H9 (cell line): ENCODE measurements at regions not wholly inside any gene's neighbourhood (a gene's known extent, or its start where the extent isn't known, plus 50 kb on each side); places are given as distances from the start of the nearest gene placed in this dataset.

Experiments
- DNase-seq: peaks from one replicate; pipeline ENCODE4 v3.0.0-alpha.2; 2017
- H2AFZ ChIP-seq: one replicate; pipeline ENCODE4 v1.6.1; 2013; ENCODE audit warnings: mild to moderate bottlenecking, low read length, control low read depth, moderate library complexity
- H2AK5ac ChIP-seq: 2 replicates; pipeline ENCODE4 v1.6.1; 2013; ENCODE audit warnings: low read length, control low read depth, mixed read lengths; ENCODE audit not compliant: insufficient read length
- H2BK120ac ChIP-seq: one replicate; pipeline ENCODE4 v1.6.1; 2013; ENCODE audit warnings: low read depth, mild to moderate bottlenecking, low read length, control low read depth, inconsistent platforms; ENCODE audit not compliant: poor library complexity, severe bottlenecking
- H2BK12ac ChIP-seq: 2 replicates; pipeline ENCODE4 v1.6.1; 2013; ENCODE audit warnings: low read length, control low read depth, mixed read lengths, low read depth; ENCODE audit not compliant: insufficient read length
- H2BK15ac ChIP-seq: 2 replicates; pipeline ENCODE4 v1.6.1; 2013; ENCODE audit warnings: low read depth, low read length, control low read depth
- H2BK20ac ChIP-seq: one replicate; pipeline ENCODE4 v1.6.1; 2013; ENCODE audit warnings: low read depth, mild to moderate bottlenecking, low read length, control low read depth, inconsistent platforms; ENCODE audit not compliant: poor library complexity, severe bottlenecking
- H2BK5ac ChIP-seq: 2 replicates; pipeline ENCODE4 v1.6.1; 2013; ENCODE audit warnings: low read length, control low read depth, mixed read lengths; ENCODE audit not compliant: insufficient read length
- H3K14ac ChIP-seq: 2 replicates; pipeline ENCODE4 v1.6.1; 2013; ENCODE audit warnings: low read length, control low read depth; ENCODE audit not compliant: insufficient read depth
- H3K18ac ChIP-seq: 2 replicates; pipeline ENCODE4 v1.6.1; 2013; ENCODE audit warnings: low read depth, mild to moderate bottlenecking, mixed read lengths, low read length, control low read depth; ENCODE audit not compliant: insufficient read length
- H3K23ac ChIP-seq: 2 replicates; pipeline ENCODE4 v1.6.1; 2013; ENCODE audit warnings: low read length, control low read depth, mixed read lengths, low read depth; ENCODE audit not compliant: insufficient read length
- H3K23me2 ChIP-seq: 2 replicates; pipeline ENCODE4 v1.6.1; 2013; ENCODE audit warnings: low read depth, mild to moderate bottlenecking, mixed read lengths, low read length, control low read depth; ENCODE audit not compliant: insufficient read length, poor library complexity, severe bottlenecking
- H3K27ac ChIP-seq: 2 replicates; pipeline ENCODE4 v1.5.1; 2013; ENCODE audit warnings: low read length, control low read depth, mixed read lengths, low read depth; ENCODE audit not compliant: insufficient read length
- H3K27me3 ChIP-seq: 2 replicates; pipeline ENCODE4 v1.6.1; 2013; ENCODE audit warnings: low read length, control low read depth, inconsistent platforms; ENCODE audit not compliant: insufficient read depth
- H3K4ac ChIP-seq: 2 replicates; pipeline ENCODE4 v1.6.1; 2013; ENCODE audit warnings: low read depth, mild to moderate bottlenecking, control low read depth, inconsistent platforms, low read length, moderate library complexity
- H3K4me1 ChIP-seq: 2 replicates; pipeline ENCODE4 v1.6.1; 2013; ENCODE audit warnings: low read length, control low read depth, inconsistent platforms; ENCODE audit not compliant: insufficient read depth
- H3K4me2 ChIP-seq: 2 replicates; pipeline ENCODE4 v1.6.1; 2013; ENCODE audit warnings: low read length, control low read depth, mixed read lengths; ENCODE audit not compliant: insufficient read length, insufficient read depth
- H3K56ac ChIP-seq: 2 replicates; pipeline ENCODE4 v1.6.1; 2013; ENCODE audit warnings: low read depth, mild to moderate bottlenecking, mixed read lengths, low read length, control low read depth; ENCODE audit not compliant: insufficient read length
- H3K79me1 ChIP-seq: 2 replicates; pipeline ENCODE4 v1.6.1; 2013; ENCODE audit warnings: low read depth, mild to moderate bottlenecking, moderate library complexity, low read length, control low read depth, inconsistent platforms; ENCODE audit not compliant: insufficient read depth, poor library complexity, severe bottlenecking
- H3K79me2 ChIP-seq: 2 replicates; pipeline ENCODE4 v1.6.1; 2013; ENCODE audit warnings: low read length, control low read depth, inconsistent platforms; ENCODE audit not compliant: insufficient read depth
- H3K9ac ChIP-seq: 2 replicates; pipeline ENCODE4 v1.6.1; 2013; ENCODE audit warnings: low read length, control low read depth, mixed read lengths; ENCODE audit not compliant: insufficient read length; ENCODE audit errors: extremely low read depth
- H3K9me3 ChIP-seq: one replicate; pipeline ENCODE4 v1.6.1; 2013; ENCODE audit warnings: low read depth, low read length, inconsistent platforms; ENCODE audit not compliant: control insufficient read depth
- H3T11ph ChIP-seq: one replicate; pipeline ENCODE4 v1.6.1; 2013; ENCODE audit warnings: mild to moderate bottlenecking, low read length, control low read depth, inconsistent platforms
- H4K20me1 ChIP-seq: one replicate; pipeline ENCODE4 v1.6.1; 2013; ENCODE audit not compliant: control insufficient read depth, insufficient read length, insufficient read depth
- H4K5ac ChIP-seq: 2 replicates; pipeline ENCODE4 v1.6.1; 2013; ENCODE audit warnings: low read depth, mild to moderate bottlenecking, mixed read lengths, low read length, control low read depth; ENCODE audit not compliant: insufficient read length
- H4K8ac ChIP-seq: replicated peaks from 2 replicates; pipeline ENCODE4 v1.6.1; 2013; ENCODE audit warnings: low read length, control low read depth, mixed read lengths, low read depth; ENCODE audit not compliant: insufficient read length
- H4K91ac ChIP-seq: 2 replicates; pipeline ENCODE4 v1.6.1; 2013; ENCODE audit warnings: low read depth, mild to moderate bottlenecking, moderate library complexity, mixed read lengths, low read length, control low read depth; ENCODE audit not compliant: insufficient read length
- H3K27ac Mint-ChIP-seq, 3 experiments: 2 replicates in 2 of 3; 3 replicates in 1 of 3; pipeline ENCODE4 v1.8.0; 2020 to 2021; ENCODE audit warnings: mixed read lengths in 3 of 3, mild to moderate bottlenecking in 1 of 3, moderate library complexity in 1 of 3
- H3K27me3 Mint-ChIP-seq: 2 replicates; pipeline ENCODE4 v1.8.0; 2021; ENCODE audit warnings: low read depth, mild to moderate bottlenecking, moderate library complexity, mixed read lengths
- H3K36me3 Mint-ChIP-seq, 3 experiments: 2 replicates in 2 of 3; 3 replicates in 1 of 3; pipeline ENCODE4 v1.8.0; 2020 to 2021; ENCODE audit warnings: low read depth in 3 of 3, mixed read lengths in 3 of 3; ENCODE audit not compliant: insufficient read depth in 1 of 3
- H3K4me1 Mint-ChIP-seq, 2 experiments: 2 replicates each; pipeline ENCODE4 v1.8.0; 2020; ENCODE audit warnings: mixed read lengths in 2 of 2
- H3K4me3 Mint-ChIP-seq, 2 experiments: 2 replicates in 1 of 2; 3 replicates in 1 of 2; pipeline ENCODE4 v1.8.0; 2020 to 2021; ENCODE audit warnings: mild to moderate bottlenecking in 2 of 2, mixed read lengths in 2 of 2, moderate library complexity in 1 of 2
- H3K9me3 Mint-ChIP-seq, 2 experiments: 2 replicates in 1 of 2; 3 replicates in 1 of 2; pipeline ENCODE4 v1.8.0; 2020; ENCODE audit warnings: mild to moderate bottlenecking in 2 of 2, mixed read lengths in 2 of 2, moderate library complexity in 1 of 2
- CTCF ChIP-seq: fragments of 200-600 bp; sonication (generic); conservative IDR thresholded peaks from 3 replicates; pipeline ENCODE4 v1.8.0; 2021; ENCODE audit warnings: antibody characterized with exemption, mild to moderate bottlenecking
- WGBS: extraction: QIAGEN DNeasy Blood & Tissue Kit; methylation state at CpG from one replicate; pipeline ENCODE4 v1.1.7; 2013; ENCODE audit warnings: missing lambda C conversion rate, low lambda C conversion rate, mixed read lengths; ENCODE audit not compliant: insufficient read length; ENCODE audit errors: extremely low coverage; 5-methylcytosine and 5-hydroxymethylcytosine counted together

- H3K18ac ChIP-seq, result no peak overlapping the region
- Mint-ChIP-seq H3K36me3 (no peaks in the 10 kb centered on the region; a peak in 1 of 7 replicates), H3K4me3 (no peak overlapping the region), H3K9me3 (peaks cover 0 to 6% of the 10 kb centered on the region in 2 experiments; a peak in 1 of 5 replicates), H3K27me3 (peaks cover 50% of the 10 kb centered on the region), H3K4me1 (peaks cover 45 to 48% of the 10 kb centered on the region in 2 experiments), H3K27ac (peak overlapping the region in 1 of 3 experiments; percentile 31; a peak in 1 of 7 replicates)
- no peaks in the 10 kb centered on the region for H4K20me1 ChIP-seq
- H3K9me3 ChIP-seq, result no peaks in the 10 kb centered on the region
- H3K23ac ChIP-seq, result no peak overlapping the region
- no peaks in the 10 kb centered on the region for H3K79me1 ChIP-seq
- no peak overlapping the region for H3K9ac ChIP-seq
- no peaks in the 10 kb centered on the region for H3K23me2 ChIP-seq
- H3K79me2 ChIP-seq, result no peaks in the 10 kb centered on the region
- H2BK5ac ChIP-seq, result no peak overlapping the region
- no CpG with 5 or more reads among the region's 12 CpGs for WGBS
- H2AK5ac ChIP-seq, result no peak overlapping the region
- no peak for DNase-seq
- peaks cover 5% of the 10 kb centered on the region; the same call in 1 of the 2 replicates for H3K27me3 ChIP-seq
- no peak overlapping the region for H3K14ac ChIP-seq
- H4K8ac ChIP-seq, result no peak overlapping the region
- H3K56ac ChIP-seq, result no peak overlapping the region
- H2BK15ac ChIP-seq, result no peak overlapping the region
- no peak overlapping the region for H3K4me2 ChIP-seq
- H3T11ph ChIP-seq, result no peak overlapping the region
- H2BK12ac ChIP-seq, result no peak overlapping the region
- no peak overlapping the region for H2AFZ ChIP-seq
- peaks cover 2% of the 10 kb centered on the region; the same call in 1 of the 2 replicates for H3K4me1 ChIP-seq
- no peak for TF ChIP-seq CTCF
- H2BK20ac ChIP-seq, result no peak overlapping the region
- no peak overlapping the region for H3K4ac ChIP-seq
- no peak overlapping the region for H4K5ac ChIP-seq
- no peak overlapping the region for H4K91ac ChIP-seq
- no peak overlapping the region for H2BK120ac ChIP-seq
- H3K27ac ChIP-seq, result no peak overlapping the region
Measured at GRCh38 chr5:124907098-124907644, 160.7 kb upstream of the ZNF608 start.
